ENCODE measurements at regions not wholly inside any gene's neighbourhood (a gene's known extent, or its start where the extent isn't known, plus 50 kb on each side); places are given as distances from the start of the nearest gene placed in this dataset.

GRCh38 chr1:233734456-233734855 is 120.5 kb downstream of the KCNK1 start:
- intact Hi-C loops (cut with DNase I), result no loop called here
- Histone ChIP-seq H3K9me3 (ENCODE audit: control insufficient read depth in 2 of 3, insufficient read depth in 1 of 3, low read length in 3 of 3) (no peaks in the 10 kb centered on the region), H3K27me3 (ENCODE audit: control insufficient read depth, insufficient read depth, low read length) (no peaks in the 10 kb centered on the region), H3K4me1 (ENCODE audit: control insufficient read depth in 2 of 3, insufficient read depth in 2 of 3, low read depth in 1 of 3, low read length in 3 of 3) (peaks cover 0 to 2% (median 0%) of the 10 kb centered on the region in 3 donors), H3K4me3 (ENCODE audit: low read length in 3 of 3) (no peak overlapping the region), H3K9ac (ENCODE audit: low read length in 3 of 3) (no peak overlapping the region), H3K27ac (ENCODE audit: low read depth in 2 of 2, low read length in 2 of 2) (no peak overlapping the region), H3K36me3 (ENCODE audit: control insufficient read depth in 2 of 3, insufficient read depth in 3 of 3, low read length in 3 of 3) (no peaks in the 10 kb centered on the region)
- no peak for TF ChIP-seq CTCF (IDR thresholded peaks at IDR 0.05; ENCODE audit: borderline replicate concordance, extremely low read depth, insufficient read depth)
- FAIRE-seq (no peak), DNase-seq (no peak)

DNA sequence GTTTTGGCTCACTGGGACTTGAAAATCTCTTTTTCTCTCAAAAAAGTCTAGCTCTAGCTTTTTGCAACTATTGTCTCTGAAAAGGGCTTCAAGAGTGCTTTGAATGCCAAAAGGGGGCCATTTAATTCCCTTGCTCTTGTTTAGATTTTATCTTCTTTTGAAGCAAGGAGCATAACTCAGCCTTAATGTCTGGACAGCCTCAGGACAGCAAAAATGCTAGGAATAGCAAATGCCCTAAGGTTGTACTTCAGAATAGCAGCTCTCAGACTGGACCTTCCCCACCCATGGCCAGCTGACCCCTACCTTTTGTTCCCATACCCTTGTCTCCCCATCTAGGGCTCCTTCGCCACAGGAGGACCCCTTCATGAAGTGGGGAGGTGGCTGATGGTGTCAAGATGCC is 121.4 kb downstream of the KCNK1 start:
- TF ChIP-seq CTCF (IDR thresholded peaks at IDR 0.05; ENCODE audit: borderline replicate concordance, extremely low read depth, insufficient read depth), result no peak

DNA sequence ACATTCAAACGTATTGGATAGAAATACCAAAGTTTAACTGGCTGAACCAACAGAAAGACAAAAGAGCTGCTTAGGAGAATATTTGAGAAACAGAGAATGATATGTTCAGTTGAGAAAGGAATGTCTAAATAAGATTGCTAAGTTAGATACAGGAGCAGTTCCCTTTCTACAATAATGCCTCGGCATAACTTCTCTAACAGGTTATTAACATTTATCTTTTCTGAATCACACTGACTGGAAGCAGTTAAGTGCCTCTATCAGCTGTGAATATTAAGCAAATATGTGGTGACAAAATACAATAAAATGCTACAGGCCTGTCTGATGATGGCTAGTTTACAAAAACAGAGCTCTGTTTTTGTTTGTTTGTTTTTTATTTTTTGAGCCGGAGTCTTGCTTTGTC is 121.9 kb downstream of the KCNK1 start:
- Histone ChIP-seq H3K27ac (ENCODE audit: low read depth in 2 of 2, low read length in 2 of 2) (no peak overlapping the region), H3K9me3 (ENCODE audit: control insufficient read depth in 2 of 3, insufficient read depth in 1 of 3, low read length in 3 of 3) (no peaks in the 10 kb centered on the region), H3K36me3 (ENCODE audit: control insufficient read depth in 2 of 3, insufficient read depth in 3 of 3, low read length in 3 of 3) (no peaks in the 10 kb centered on the region), H3K27me3 (ENCODE audit: control insufficient read depth, insufficient read depth, low read length) (no peaks in the 10 kb centered on the region), H3K9ac (ENCODE audit: low read length in 3 of 3) (no peak overlapping the region), H3K4me1 (ENCODE audit: control insufficient read depth in 2 of 3, insufficient read depth in 2 of 3, low read depth in 1 of 3, low read length in 3 of 3) (peaks cover 0 to under 1% (median 0%) of the 10 kb centered on the region in 3 donors), H3K4me3 (ENCODE audit: low read length in 3 of 3) (no peak overlapping the region)
- intact Hi-C loops (cut with DNase I), result no loop called here
- TF ChIP-seq CTCF (IDR thresholded peaks at IDR 0.05; ENCODE audit: borderline replicate concordance, extremely low read depth, insufficient read depth), result no peak
- DNase-seq (no peak), FAIRE-seq (no peak)

More for the DNA sequence above, 121.4 kb downstream of the KCNK1 start:
- DNase-seq (no peak), FAIRE-seq (no peak)
- intact Hi-C loops (cut with DNase I), result no loop called here
- no peak overlapping the region for H3K9ac ChIP-seq (ENCODE audit: low read length in 3 of 3)
- no peak overlapping the region for H3K27ac ChIP-seq (ENCODE audit: low read depth in 2 of 2, low read length in 2 of 2)
- H3K4me3 ChIP-seq (ENCODE audit: low read length in 3 of 3), result no peak overlapping the region
- H3K36me3 ChIP-seq (ENCODE audit: control insufficient read depth in 2 of 3, insufficient read depth in 3 of 3, low read length in 3 of 3), result no peaks in the 10 kb centered on the region
- H3K4me1 ChIP-seq (ENCODE audit: control insufficient read depth in 2 of 3, insufficient read depth in 2 of 3, low read depth in 1 of 3, low read length in 3 of 3), result peaks cover 0 to 2% (median 0%) of the 10 kb centered on the region in 3 donors
- no peaks in the 10 kb centered on the region for H3K27me3 ChIP-seq (ENCODE audit: control insufficient read depth, insufficient read depth, low read length)
- H3K9me3 ChIP-seq (ENCODE audit: control insufficient read depth in 2 of 3, insufficient read depth in 1 of 3, low read length in 3 of 3), result no peaks in the 10 kb centered on the region

- Histone ChIP-seq H3K9ac (ENCODE audit: low read length in 3 of 3) (no peak overlapping the region), H3K4me1 (ENCODE audit: control insufficient read depth in 2 of 3, insufficient read depth in 2 of 3, low read depth in 1 of 3, low read length in 3 of 3) (no peaks in the 10 kb centered on the region), H3K9me3 (ENCODE audit: control insufficient read depth in 2 of 3, insufficient read depth in 1 of 3, low read length in 3 of 3) (no peaks in the 10 kb centered on the region), H3K27me3 (ENCODE audit: control insufficient read depth, insufficient read depth, low read length) (no peaks in the 10 kb centered on the region), H3K4me3 (ENCODE audit: low read length in 3 of 3) (no peak overlapping the region), H3K27ac (ENCODE audit: low read depth in 2 of 2, low read length in 2 of 2) (no peak overlapping the region), H3K36me3 (ENCODE audit: control insufficient read depth in 2 of 3, insufficient read depth in 3 of 3, low read length in 3 of 3) (no peaks in the 10 kb centered on the region)
- intact Hi-C loops (cut with DNase I), result no loop called here
- FAIRE-seq (no peak), DNase-seq (no peak)
- TF ChIP-seq CTCF (IDR thresholded peaks at IDR 0.05; ENCODE audit: borderline replicate concordance, extremely low read depth, insufficient read depth), result no peak
These were observed 123.4 kb downstream of the KCNK1 start for GRCh38 chr1:233737341-233737740.

Measured in kidney (tissue), 13 donors.